ENCODE measurements at regions not wholly inside any gene's neighbourhood (a gene's known extent, or its start where the extent isn't known, plus 50 kb on each side); places are given as distances from the start of the nearest gene placed in this dataset.
"Not testable (repeated sequence)": the region's sequence is repeated elsewhere in the genome, so short reads cannot be mapped to it uniquely, and the experiment has no call there.

DNA sequence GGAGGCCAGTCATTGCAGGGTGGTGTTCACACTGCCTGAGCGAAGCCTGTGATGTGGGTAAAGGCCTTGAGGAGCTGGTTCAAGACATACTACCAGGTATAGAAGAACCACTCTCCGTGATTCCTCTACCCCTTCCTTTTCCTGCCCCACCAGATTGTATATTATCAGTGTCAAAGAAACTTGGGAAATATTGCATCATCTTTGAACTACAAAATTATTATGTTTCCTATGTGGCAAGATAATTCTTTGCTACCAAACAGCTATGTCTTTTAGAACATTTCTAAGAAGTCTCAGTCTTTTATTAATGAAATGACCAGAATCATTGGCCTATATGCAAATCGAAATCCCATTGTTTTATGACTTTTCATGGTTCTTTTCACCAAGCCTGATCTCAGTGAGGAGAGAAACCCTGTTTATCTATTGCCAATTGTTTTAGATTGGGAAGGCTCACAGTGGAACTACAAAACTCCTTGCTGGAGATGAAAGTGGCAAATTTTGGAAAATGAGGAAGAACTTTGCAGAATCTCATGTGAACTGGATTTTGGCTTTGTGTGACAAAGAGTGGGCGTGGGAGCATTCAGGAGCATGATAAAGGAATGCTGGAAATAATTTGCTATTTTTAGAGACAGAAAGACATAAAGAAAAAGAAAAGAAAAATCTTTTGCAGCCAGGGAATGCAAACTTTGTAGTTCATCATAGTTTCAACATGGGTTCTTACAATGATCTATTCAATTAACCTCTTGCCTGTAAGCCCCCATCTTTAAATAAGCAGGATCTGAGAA is 286.9 kb downstream of the INSIG2 start:
- no peak for DNase-seq

DNA sequence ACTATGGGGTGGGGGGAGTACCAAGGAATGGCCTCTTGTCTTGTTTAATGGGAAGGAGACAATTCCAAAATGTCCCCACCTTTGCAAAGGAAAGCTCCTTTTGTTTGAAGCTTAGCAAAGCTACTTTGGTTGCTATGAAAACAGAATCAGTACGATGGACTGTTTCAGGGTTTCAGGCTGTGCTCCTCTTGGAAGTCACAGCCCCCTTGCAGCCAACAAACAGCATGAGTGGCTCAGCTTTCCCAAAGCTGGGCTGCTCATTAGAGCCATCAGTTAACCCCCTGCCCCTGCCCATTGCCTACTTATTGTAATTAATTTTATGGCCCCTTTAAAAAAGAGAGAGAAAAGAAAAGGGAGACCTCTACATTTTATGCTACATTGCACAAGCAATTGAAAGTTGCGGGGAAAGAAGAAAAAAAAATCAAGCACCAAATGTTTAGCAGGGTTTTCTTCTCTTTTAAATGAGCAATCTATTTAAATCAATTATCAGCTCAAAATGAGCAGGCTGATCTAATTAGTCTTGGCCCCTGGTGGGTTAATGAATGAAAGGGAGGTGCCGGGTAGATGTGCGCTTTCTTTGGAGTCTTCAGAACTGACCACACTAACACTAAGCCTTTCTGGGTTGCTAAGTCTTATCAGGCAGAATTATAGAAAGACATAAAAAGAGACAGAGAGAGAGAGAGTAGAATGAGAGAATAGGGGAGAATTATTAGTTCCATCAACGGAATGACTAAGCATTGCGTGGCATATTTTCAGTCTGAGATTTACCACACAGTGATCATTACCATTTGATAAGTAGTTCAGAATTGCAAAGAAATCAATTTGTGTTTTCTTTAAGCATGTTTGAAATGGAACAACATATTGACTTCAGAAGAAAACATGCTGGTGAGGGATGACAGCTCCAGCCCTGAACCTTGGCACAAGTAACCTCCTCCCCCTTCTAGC is 284.9 kb downstream of the INSIG2 start:
- no peak for DNase-seq

DNA sequence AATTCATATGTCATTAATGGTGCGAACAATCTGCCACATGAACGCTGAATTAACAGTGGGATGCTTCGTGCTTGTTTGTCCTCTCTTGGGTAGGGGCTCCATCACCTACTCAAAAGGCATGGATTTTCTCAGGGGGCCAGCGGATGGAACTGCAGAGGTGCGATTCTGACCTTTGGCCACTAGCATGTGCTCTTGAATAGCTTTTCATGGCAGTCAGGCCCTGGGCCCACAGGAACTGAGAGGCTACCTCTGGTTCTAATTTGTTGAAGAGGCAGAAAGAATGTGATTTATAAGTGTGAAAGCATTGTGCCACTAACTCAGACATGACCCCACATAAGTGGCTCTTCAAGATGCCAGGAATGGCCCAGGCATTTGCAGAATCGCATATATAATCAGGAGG is 283.2 kb downstream of the INSIG2 start:
- peak; percentile 19 for DNase-seq

DNA sequence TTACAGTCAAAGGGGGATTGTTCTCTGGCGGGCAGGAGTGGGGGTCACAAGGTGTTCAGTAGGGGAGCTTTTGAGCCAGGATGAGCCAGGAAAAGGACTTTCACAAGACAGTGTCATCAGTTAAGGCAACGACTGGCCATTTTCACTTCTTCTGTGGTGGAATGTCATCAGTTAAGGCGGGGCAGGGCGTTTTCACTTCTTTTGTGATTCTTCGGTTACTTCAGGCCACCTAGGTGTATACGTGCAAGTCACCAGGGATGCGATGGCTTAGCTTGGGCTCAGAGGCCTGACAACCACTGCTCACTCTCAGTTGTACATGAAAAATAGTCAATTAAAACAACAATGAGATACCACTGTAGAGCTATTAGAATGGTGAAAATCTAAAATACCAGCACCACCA is 281.2 kb downstream of the INSIG2 start:
- not testable (repeated sequence) for DNase-seq

DNA sequence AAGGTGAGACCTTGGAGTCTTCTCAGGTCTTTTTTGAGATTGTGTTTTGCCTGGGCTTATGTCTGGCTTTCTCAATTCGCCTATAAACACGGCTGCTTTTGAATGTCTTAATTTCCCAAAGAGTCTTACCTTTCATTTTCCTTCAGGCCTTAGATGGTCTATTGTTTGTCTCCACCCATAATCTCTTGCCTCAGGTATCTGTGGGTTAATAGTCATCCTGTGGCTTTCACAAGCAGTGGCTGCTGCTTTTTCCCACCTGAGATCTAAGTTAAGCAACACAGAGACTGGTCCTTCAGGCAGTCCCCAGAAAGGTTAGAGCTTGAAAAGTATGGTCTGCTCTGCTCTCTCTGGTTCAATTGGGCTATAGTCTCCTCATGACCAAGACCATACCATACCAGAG is 275.3 kb downstream of the INSIG2 start:
- DNase-seq = no peak

DNA sequence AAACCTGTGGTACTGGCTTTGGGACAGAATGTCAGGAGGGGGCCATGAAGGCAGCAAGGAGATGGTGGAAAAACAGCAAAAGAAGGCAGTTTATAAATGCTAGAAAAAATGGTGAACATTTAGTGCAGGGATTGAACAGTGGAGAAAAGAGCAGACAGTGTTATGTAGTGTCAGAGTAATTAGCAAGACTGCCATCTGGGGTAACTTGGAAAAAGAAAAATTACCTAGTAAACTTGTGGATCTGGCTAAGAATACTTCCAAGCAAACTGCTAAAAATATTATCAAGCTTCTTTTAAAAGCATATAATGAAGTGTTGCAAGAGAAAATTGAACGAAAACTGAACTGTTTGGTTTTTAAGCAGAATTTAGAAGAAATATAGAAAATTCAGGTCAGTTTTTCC is 267.8 kb downstream of the INSIG2 start:
- DNase-seq = peak; percentile 5

DNA sequence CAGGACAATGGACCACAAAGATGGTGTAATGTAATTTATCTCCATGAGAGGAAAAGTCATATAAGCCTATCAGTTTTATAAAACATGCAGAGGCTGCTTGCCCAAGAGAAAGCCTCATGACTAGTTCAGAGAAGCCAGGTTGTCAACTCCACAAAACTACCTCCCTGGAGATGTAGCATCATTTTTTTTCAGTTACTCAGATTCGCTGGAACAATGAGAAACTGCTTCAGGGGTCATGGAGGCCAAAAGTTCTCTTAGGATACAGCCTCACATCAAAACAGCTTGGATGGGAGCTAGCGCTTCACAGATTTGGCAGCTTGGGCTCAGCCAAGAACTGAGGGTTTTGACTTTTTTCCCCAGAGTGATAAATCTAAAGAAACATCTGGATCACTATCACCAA is 263.5 kb downstream of the INSIG2 start:
- DNase-seq = no peak

DNA sequence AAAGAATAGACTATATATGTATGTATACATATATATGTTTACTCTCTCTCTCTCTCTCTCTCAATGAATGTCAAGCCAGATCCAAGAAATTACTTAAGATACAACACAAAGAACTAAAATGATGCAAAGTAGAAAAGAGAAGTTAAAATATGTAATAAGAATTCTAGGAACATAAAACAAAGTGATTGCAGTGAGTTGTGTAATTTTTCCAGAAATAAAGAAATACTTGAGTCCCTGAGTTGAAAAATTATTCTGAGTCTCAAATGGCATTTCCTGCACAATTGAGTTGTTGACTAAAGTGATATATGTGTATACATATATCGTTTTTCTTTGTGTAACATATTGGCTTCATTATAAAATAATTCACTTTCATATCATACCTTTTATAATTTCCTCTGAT is 262.4 kb downstream of the INSIG2 start:
- DNase-seq = no peak

DNA sequence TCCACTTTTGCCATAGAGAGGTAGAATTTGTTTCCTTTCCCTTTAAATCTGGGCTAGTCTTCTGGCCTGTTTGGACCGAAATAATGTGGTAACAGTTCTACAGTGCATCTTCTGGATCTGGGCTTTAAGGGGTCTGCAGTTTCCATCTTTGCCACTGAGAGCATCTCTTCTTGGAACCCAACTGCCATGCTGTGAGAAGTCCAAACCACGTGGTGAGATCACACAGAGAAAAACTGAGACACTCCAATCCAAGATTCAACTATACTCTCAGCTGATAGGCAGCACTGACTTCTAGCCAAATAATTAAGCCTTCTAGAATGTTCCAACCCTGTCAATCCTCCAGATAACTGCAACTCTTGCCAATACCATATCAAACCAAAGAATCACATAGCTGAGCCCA is 261.1 kb downstream of the INSIG2 start:
- no peak for DNase-seq

DNA sequence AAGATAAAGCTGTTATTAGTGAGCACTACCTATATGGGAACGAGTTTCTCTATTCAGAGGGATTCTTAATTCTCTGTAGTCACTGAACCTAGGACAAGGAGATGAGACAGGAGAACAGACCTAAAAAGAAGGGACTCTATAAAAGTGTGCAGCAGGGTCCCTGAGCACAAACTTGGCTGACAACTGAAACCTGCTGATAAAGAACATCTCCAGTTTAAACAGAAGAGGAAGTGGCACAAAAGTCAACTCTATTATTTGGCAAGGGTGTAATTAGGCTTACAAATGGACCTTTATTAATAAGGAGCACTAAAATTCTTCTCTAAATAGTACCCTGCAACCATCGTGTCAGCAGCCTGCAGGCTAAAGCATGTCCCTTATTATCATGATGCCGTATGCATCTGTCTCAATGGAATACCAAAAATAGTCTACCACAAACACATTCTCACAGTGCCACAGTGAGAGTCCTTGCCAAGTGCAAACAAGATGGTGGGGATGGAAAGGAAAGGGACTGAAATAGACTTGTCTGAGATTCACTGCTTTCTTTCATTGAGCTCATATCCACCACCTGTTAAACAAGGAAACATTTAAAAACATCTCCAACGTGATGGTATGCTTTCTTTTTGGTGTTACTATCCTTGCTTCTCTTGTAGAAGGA is 260.2 kb downstream of the INSIG2 start:
- no peak for DNase-seq

DNA sequence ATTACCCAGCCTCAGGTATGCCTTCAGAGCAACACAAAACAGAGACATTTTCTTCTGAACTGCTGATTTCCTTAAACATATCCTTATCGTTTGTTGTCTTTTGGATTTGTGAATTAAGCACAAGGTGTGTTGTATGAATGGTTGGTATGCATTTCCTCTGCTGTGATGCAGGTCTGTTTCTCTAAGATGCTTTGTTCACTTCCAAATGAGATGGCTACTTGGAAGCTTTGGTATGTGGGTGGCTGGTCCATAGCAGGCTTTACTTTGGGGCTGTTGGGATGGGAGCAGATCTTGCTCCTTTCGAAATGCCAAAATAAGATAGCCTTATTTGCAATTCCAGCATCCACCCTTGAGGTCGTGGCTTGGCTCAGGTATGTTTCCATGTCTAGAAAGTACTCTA is 257.2 kb downstream of the INSIG2 start:
- DNase-seq = no peak

DNA sequence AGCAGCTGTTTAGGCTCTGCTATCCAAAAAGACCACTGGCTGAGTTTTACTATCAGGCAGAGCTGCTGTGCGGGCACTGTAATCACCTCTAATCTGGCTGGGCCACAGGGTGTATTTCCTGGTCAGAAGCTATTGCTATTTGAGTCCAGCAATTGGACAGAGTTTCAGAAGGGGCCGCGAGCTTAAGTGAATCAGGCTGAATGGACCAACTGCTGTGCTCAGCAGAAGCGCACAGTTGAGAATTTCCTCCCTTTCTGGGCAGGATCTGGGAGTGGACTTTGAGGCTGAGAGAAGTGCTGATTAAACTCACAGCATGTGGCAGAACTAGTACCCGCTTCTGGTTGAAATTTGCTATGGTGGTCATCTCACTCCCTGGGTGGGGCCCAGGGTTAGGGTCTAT is 251.8 kb downstream of the INSIG2 start:
- DNase-seq = no peak

DNA sequence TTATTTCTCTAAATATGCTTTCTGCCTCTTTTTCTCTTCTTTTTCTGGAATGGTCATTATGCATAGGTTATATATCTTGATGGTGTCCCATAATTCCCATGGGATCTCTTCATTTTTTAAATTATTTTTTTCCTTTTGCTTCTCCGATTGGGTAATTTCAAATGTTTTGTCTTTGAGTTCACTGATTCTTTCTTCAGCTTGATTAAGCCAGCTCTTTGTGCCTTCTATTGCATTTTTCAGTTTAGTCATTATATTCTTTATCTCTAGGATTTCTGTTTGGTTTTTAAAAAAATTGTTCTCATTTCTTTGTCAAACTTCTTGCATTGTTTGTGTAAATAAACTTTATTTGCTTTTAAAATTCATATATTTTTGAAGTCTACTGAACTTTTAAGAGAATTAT is 251.1 kb downstream of the INSIG2 start:
- DNase-seq = no peak

DNA sequence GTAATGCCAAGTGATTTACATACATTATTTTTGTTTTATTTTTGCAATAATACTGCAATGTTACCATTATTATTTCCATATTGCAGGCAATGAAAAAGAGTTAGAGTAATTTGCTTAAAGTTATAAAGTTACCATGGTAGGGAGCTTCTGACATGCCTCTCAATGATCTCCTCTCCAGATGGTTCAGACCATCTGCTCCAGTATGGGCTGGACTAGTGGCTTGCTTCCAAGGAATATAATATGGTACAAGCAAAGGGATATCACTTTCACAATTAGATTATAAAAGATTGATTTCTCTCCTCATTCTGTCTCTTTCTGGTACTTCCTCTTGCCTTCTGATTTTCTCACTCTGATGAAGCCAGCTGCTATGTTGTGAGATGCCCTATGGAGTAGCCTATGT is 245.4 kb downstream of the INSIG2 start:
- peak; percentile 95 for DNase-seq

DNA sequence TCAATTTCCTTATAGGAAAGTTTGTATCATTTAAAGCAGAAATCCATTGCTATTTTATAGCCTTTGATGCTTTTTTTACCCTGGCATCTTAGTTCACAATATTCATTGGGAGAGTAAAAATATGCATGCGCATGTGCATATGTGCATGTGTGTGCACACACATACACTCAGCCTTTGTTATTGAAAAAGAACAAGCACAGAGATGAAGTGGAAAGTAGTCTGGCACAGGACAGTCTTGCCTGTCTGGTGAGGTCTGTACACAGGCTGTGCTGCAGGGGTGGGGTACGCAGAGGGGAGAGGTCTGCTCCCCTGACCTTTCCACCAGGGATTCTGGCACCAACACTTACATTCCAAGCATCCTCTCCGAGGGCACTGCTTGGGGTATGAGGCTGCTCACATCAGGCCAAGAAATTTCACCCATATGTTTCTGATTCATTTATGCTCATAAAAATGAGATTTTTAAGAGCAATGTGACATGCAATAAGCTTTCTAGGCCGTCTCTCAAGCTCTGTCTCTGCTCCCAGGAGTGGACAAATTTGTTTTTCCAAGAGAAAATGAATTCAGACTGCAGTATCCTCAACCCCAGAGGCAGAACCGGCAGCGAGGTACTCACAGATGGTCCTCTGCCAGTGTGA is 237.2 kb downstream of the INSIG2 start:
- no peak for DNase-seq

DNA sequence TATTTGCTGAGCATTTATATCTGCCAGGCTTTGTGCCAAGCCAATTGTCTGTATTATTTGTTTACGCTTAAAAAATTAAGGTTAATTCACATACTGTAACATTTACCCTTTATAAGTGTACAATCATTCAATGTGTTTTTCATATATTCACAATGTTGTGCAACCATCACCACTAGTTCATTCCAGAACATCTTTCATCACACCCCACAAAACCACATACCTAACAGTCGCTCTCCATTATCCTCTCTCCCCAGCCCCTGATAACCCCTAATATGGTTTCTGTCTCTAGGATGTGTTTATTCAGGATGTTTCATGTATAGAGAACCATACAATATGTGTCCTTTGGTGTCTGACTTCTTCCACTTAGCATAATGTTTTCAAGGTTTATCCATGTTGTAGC is 234.1 kb downstream of the INSIG2 start:
- DNase-seq = no peak

DNA sequence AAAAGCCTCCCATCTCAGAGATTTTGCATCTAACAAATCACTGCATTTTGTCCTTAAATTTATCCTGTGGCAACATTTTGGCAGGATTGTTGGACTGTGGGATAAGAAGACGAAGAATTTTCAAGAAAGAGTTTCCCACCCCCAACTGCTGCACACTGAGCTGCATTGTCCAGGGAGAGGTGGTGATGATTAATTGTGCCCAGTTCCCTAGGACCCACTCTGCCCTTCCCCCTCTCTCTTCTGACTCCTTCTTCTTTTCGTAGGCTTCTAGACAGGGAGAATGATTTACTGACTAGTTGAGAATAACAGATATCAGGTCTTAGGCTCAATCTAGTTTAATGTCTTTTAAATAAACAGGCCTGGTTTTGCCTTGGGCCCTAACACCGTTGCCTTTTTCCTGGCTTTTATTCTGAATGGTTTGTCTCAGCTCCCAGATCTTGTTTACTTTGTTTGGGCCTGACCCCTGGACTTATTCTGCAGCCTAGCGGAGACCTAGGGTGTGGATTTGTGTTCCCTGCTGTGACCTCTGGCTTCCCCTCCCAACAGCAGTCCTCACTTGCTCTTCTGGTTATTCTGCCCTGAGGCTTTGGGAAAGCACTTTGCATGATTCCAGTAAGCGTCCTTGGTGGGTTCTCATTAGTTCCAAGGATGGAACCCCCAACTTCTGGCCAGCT is 233.3 kb downstream of the INSIG2 start:
- no peak for DNase-seq

DNA sequence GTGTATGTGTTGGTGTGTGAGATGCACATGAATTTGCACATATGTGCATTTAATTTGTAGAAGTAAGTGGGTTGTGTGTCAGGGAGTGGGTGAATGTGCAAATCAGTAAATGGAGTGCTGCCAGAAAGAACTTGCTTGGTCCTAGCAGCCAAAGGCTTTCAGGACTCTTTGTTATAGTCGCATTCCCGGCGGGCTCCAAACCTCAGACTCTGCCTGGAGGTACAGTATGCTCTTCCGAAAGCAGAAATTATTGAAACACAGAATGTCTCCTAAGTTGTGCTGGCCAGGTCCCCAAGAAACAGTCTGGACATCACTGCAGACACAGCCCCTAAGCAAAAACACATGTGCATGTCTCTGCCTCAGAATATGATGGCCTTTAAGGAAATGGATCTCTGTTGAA is 232.4 kb downstream of the INSIG2 start:
- DNase-seq = no peak

DNA sequence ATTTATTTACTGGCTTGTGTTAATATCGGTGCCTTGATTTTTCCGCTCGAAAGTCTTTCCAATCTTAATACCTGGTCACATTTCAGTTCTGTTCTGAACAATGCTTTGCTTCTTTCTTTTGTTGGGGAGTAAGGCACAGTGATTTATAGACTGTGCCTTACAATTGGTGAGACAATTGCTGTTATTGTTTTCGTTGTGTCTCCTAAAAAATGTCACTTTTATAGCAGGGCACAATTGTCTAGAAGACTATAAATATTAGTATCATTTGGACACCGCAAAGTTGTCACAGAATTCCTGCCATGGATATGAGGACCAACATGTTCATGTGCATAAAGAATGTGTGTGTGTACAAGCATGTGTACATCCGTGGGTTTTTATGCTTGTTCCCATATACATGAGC is 231.9 kb downstream of the INSIG2 start:
- no peak for DNase-seq

DNA sequence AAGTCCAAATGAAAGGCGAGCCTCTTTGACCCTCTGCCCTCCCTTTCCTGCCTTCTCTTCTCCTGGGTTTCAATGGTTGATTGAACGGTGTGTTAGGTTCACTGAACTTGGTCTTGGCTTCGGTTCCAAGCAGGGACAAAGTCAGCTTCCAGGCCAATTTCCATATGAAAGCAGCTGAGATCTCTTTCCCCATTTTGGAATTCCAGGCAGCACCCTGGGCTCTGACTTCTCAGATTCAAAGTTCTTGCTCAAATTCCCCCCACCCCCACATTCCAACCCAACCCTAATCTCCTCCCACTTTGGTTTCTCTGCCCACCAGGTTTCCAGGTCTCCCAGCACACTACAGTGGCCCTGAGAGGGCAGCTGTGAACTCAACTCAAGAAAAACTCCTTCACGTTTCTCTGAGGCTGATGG is 231.0 kb downstream of the INSIG2 start:
- DNase-seq = no peak

DNA sequence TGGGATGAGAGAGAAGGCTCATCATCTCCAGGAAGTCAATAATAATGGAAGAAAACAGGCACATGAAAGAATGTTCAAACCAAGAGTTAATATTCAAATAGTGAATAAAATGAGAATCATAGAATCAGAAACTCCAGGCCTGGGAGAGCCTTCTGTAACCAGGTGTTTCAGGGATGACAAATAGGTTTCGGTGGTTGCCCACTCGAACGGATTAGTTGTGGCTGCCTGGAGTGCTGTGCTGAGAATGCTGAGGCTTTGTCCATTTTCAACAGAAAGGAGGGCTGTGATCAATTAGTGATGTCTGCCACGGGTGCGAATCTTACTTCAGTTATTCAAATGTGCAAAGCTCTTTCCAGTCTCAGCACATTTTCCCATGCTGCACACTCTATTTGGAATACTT is 227.3 kb downstream of the INSIG2 start:
- DNase-seq = no peak

DNA sequence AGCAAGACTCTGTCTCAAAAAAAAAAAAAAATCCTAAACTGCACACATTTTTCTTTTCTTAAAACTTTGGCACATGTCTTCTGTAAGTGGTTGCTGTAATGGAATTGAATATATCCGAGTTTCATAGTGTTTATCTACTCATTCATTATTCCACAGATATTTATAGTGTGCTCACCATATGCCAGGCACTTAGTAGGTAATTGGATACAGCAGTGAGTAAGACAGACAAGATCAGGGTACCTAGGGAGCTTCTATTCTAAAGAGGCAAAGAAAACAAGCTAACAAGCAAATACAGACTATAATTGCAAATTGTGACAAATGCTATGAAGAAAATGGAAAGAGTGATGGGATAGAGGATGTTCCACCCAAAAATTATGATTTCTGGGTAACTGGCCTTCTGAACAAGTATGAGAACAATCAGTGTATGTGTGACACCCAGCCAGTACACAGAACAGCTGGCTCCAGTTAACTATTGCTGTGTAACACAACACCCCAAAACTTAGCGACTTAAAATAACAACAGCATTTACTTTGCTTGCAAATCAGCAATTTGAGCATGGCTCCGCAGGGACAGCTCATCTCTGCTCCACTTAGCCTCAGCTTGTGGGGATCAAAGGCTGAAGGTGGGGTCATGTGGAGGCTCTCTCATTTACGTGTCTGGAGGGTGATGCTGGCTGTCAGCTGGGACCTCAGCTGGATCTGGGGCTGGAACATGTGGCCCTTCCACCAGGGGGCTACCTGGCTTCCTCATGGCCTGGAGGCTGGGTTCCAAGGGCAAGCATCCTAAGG is 224.9 kb downstream of the INSIG2 start:
- DNase-seq = peak; percentile 51
